Naive B cell (primary cell): ENCODE measurements at regions not wholly inside any gene's neighbourhood (a gene's known extent, or its start where the extent isn't known, plus 50 kb on each side); places are given as distances from the start of the nearest gene placed in this dataset.
"Not testable (repeated sequence)": the region's sequence is repeated elsewhere in the genome, so short reads cannot be mapped to it uniquely, and the experiment has no call there.

Source experiments
- ATAC-seq, 2 donors: fragments of 150-1000 bp; cut with Tn5 transposase; 2 replicates each; pipeline ENCODE4 v1.10.0; 2021; ENCODE audit warnings: low read depth in 2 of 2, mild to moderate bottlenecking in 2 of 2, moderate library complexity in 2 of 2
- DNase-seq: peaks from one replicate; pipeline ENCODE4 v3.0.0; 2022
- H3K27ac Mint-ChIP-seq, 6 donors: one replicate each; pipeline ENCODE4 v1.8.0; 2020 to 2022; ENCODE audit warnings: mild to moderate bottlenecking in 6 of 6, mixed read lengths in 6 of 6, moderate library complexity in 5 of 6, inconsistent platforms in 2 of 6
- H3K27me3 Mint-ChIP-seq, 3 donors: one replicate each; pipeline ENCODE4 v1.8.0; 2021 to 2022; ENCODE audit warnings: mixed read lengths in 3 of 3, mild to moderate bottlenecking in 1 of 3
- H3K36me3 Mint-ChIP-seq, 2 donors: one replicate each; pipeline ENCODE4 v1.8.0; 2020 to 2022; ENCODE audit warnings: mixed read lengths in 2 of 2, inconsistent platforms in 1 of 2, mild to moderate bottlenecking in 1 of 2
- H3K4me1 Mint-ChIP-seq, 3 donors: one replicate each; pipeline ENCODE4 v1.8.0; 2020 to 2022; ENCODE audit warnings: mixed read lengths in 3 of 3, inconsistent platforms in 1 of 3, mild to moderate bottlenecking in 1 of 3, moderate library complexity in 1 of 3
- H3K4me3 Mint-ChIP-seq, 8 donors: one replicate each; pipeline ENCODE4 v1.8.0; 2020 to 2022; ENCODE audit warnings: mild to moderate bottlenecking in 8 of 8, mixed read lengths in 8 of 8, moderate library complexity in 8 of 8, inconsistent platforms in 2 of 8
- H3K9me3 Mint-ChIP-seq, 7 donors: one replicate each; pipeline ENCODE4 v1.8.0; 2020 to 2022; ENCODE audit warnings: mixed read lengths in 7 of 7, mild to moderate bottlenecking in 5 of 7, inconsistent platforms in 2 of 7, moderate library complexity in 1 of 7

DNA sequence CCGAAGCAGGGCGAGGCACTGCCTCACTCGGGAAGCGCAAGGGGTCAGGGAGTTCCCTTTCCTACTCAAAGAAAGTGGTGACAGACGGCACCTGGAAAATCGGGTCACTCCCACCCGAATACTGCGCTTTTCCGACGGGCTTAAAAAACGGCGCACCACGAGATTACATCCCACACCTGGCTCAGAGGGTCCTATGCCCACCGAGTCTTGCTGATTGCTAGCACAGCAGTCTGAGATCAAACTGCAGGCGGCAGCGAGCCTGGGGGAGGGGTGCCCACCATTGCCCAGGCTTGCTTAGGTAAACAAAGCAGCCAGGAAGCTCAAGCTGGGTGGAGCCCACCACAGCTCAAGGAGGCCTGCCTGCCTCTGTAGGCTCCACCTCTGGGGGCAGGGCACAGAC, 549.4 kb downstream of the KIF20B start:
- H3K4me1 Mint-ChIP-seq: not testable (repeated sequence)

GRCh38 chr10:90269699-90270098, 568.3 kb downstream of the KIF20B start:
- Mint-ChIP-seq H3K27ac (peak overlapping the region in 1 of 6 donors; percentile 34), H3K4me1 (peaks cover 0 to 5% (median 0%) of the 10 kb centered on the region in 3 donors), H3K36me3 (no peaks in the 10 kb centered on the region), H3K27me3 (peaks cover 0 to 8% (median 7%) of the 10 kb centered on the region in 3 donors), H3K4me3 (no peak overlapping the region), H3K9me3 (peaks cover 0 to 7% (median 2%) of the 10 kb centered on the region in 7 donors)
- DNase-seq: peak; percentile 5
- ATAC-seq: peak; percentile 52 to 70

More for the DNA sequence above, 549.4 kb downstream of the KIF20B start:
- peaks cover 0 to 18% (median 8%) of the 10 kb centered on the region in 7 donors for H3K9me3 Mint-ChIP-seq
- H3K27ac Mint-ChIP-seq, H3K4me3 Mint-ChIP-seq, H3K27me3 Mint-ChIP-seq, DNase-seq, H3K36me3 Mint-ChIP-seq, ATAC-seq: not testable (repeated sequence)

DNA sequence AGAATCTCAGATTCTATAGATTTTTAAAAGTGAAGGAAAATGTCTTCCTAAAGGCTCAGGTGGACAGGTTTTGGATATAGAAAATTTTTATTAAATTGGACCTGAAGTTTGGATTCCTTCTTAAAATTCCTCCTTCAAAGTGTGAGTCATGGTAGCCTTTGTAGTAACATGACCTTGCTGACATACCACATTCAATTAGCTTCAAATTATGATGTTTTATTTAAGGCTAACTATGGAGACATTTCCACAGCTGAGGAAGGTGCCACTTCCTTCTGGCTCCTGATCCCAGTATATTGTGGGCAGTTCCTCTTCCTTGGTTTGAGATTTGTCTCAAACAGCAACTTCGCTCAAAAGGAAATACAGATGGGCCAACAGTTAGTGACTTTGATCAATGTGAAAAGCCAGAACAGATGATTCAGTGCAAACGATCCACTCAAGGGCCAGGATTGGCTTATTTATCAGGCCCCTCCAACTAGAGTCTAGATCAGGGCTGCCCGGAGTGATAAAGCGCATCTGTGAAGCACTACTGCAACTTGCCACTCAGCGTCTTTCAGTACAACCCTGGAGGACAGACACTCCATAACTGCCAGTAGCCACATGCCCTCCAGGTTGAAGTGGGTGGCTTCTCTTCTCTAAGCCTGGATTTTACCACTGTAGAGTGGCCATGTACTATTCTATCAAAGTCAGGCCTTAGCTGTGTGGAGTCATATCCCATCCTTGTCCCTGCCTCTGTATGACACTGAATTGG, 573.5 kb downstream of the KIF20B start:
- H3K9me3 Mint-ChIP-seq: peaks cover 0 to 9% (median 0%) of the 10 kb centered on the region in 7 donors
- H3K4me1 Mint-ChIP-seq: peaks cover 0 to 1% (median 0%) of the 10 kb centered on the region in 3 donors
- no peak for DNase-seq
- H3K4me3 Mint-ChIP-seq: no peak overlapping the region
- peaks cover 0 to 8% (median 7%) of the 10 kb centered on the region in 3 donors for H3K27me3 Mint-ChIP-seq
- ATAC-seq: no peak
- H3K27ac Mint-ChIP-seq: no peak overlapping the region
- no peaks in the 10 kb centered on the region for H3K36me3 Mint-ChIP-seq

DNA sequence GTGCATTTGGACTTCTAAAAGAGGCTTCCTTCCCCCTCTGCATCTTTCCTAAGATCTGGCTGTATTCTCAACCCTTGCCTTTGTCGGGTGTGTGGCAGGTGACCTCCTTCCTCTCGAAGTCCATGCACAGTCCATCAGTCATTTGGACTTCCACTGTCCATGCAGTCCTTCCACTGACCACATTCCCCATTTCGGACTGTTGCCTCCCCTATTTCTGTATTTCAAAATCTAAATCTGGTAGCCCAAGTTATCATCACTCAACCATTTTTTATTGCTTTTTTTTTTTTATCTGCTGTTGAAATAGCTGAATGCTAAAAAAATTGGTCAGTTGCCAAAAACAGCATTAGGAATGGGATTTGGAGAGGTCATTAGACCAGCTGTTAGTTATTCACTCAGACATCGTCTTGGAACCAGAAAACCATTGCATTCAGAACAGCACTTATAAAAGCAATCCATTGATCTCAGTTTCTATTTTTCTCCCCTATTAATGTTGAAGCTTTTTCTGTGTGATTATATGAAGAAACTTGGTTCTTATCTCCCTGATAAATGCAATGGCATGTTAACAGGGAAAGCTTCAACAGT, 575.6 kb downstream of the KIF20B start:
- DNase-seq (no peak), ATAC-seq (no peak)
- Mint-ChIP-seq H3K4me3 (no peak overlapping the region), H3K27ac (no peak overlapping the region), H3K4me1 (no peaks in the 10 kb centered on the region), H3K36me3 (no peaks in the 10 kb centered on the region), H3K9me3 (peaks cover 0 to 9% (median 1%) of the 10 kb centered on the region in 7 donors), H3K27me3 (peaks cover 0 to 5% (median 5%) of the 10 kb centered on the region in 3 donors)

GRCh38 chr10:90286406-90286805, 571.4 kb downstream of the HTR7 start:
- no peaks in the 10 kb centered on the region for H3K36me3 Mint-ChIP-seq
- peaks cover 0 to under 1% (median 0%) of the 10 kb centered on the region in 7 donors for H3K9me3 Mint-ChIP-seq
- DNase-seq: no peak
- H3K27me3 Mint-ChIP-seq: peaks cover 0 to 9% (median 0%) of the 10 kb centered on the region in 3 donors
- no peak overlapping the region for H3K27ac Mint-ChIP-seq
- H3K4me1 Mint-ChIP-seq: peaks cover 8 to 15% (median 8%) of the 10 kb centered on the region in 3 donors
- no peak overlapping the region for H3K4me3 Mint-ChIP-seq
- no peak for ATAC-seq

DNA sequence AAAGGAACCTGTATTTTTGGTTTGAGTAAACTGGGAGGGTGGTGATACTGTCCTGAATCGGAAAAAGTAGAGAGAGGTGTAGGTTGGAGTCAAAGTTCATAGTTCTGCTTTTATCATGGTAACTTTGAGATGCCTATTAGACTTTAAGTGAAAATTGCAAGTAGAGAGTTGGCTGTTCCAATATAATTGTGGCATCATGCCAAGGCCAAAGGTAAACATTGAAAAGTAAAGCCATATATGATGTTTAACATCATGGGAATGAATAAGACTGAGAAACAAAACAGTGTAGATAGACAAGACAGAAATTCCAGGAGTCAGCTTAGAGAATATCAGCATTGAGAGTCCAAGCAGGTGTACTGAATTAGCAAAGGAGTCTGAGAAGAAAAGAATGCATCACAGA, 570.9 kb downstream of the HTR7 start:
- no peaks in the 10 kb centered on the region for H3K36me3 Mint-ChIP-seq
- DNase-seq (no peak), ATAC-seq (no peak)
- H3K27ac Mint-ChIP-seq: peak overlapping the region in 1 of 6 donors; percentile 50
- H3K4me3 Mint-ChIP-seq: no peak overlapping the region
- H3K27me3 Mint-ChIP-seq: peaks cover 0 to 9% (median 0%) of the 10 kb centered on the region in 3 donors
- H3K4me1 Mint-ChIP-seq: peaks cover 8 to 15% (median 8%) of the 10 kb centered on the region in 3 donors
- H3K9me3 Mint-ChIP-seq: no peaks in the 10 kb centered on the region

GRCh38 chr10:90288391-90288933, 569.4 kb downstream of the HTR7 start:
- Mint-ChIP-seq H3K4me1 (peaks cover 8 to 15% (median 8%) of the 10 kb centered on the region in 3 donors), H3K36me3 (no peaks in the 10 kb centered on the region), H3K9me3 (no peaks in the 10 kb centered on the region), H3K27me3 (peaks cover 0 to 9% (median 0%) of the 10 kb centered on the region in 3 donors), H3K27ac (no peak overlapping the region), H3K4me3 (peak overlapping the region in 1 of 8 donors; percentile 0)
- ATAC-seq (no peak), DNase-seq (no peak)

GRCh38 chr10:90289037-90289436, 568.8 kb downstream of the HTR7 start:
- no peaks in the 10 kb centered on the region for H3K36me3 Mint-ChIP-seq
- H3K27ac Mint-ChIP-seq: no peak overlapping the region
- peaks cover 0 to 9% (median 0%) of the 10 kb centered on the region in 3 donors for H3K27me3 Mint-ChIP-seq
- H3K9me3 Mint-ChIP-seq: no peaks in the 10 kb centered on the region
- ATAC-seq: no peak
- DNase-seq: no peak
- H3K4me3 Mint-ChIP-seq: no peak overlapping the region
- peaks cover 8 to 15% (median 8%) of the 10 kb centered on the region in 3 donors for H3K4me1 Mint-ChIP-seq

GRCh38 chr10:90293616-90294015, 564.2 kb downstream of the HTR7 start:
- Mint-ChIP-seq H3K4me3 (no peak overlapping the region), H3K27me3 (peaks cover 0 to 9% (median 0%) of the 10 kb centered on the region in 3 donors), H3K4me1 (peaks cover 4 to 11% (median 5%) of the 10 kb centered on the region in 3 donors), H3K9me3 (peaks cover 0 to 5% (median 0%) of the 10 kb centered on the region in 7 donors), H3K27ac (peak overlapping the region in 1 of 6 donors; percentile 9), H3K36me3 (no peaks in the 10 kb centered on the region)
- DNase-seq: no peak
- ATAC-seq: no peak

DNA sequence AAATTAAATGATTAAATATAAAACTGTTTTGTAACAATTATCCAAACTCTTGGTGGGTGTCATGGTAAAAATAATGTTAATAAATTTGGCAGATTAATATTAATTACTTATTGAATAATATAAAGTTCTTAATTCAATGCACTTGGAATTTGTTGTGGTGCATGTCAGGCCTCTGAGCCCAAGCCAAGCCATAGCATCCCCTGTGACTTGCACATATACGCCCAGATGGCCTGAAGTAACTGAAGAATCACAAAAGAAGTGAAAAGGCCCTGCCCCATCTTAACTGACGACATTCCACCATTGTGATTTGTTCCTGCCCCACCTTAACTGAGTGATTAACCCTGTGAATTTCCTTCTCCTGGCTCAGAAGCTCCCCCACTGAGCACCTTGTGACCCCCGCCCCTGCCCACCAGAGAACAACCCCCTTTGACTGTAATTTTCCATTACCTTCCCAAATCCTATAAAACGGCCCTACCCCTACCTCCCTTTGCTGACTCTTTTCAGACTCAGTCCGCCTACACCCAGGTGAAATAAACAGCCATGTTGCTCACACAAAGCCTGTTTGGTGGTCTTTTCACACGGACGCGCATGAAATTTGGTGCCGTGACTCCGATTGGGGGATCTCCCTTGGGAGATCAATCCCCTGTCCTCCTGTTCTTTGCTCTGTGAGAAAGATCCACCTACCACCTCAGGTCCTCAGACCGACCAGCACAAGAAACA, 562.9 kb downstream of the HTR7 start:
- not testable (repeated sequence) for H3K36me3 Mint-ChIP-seq, H3K27ac Mint-ChIP-seq, DNase-seq, H3K4me1 Mint-ChIP-seq, H3K9me3 Mint-ChIP-seq, H3K27me3 Mint-ChIP-seq, ATAC-seq, H3K4me3 Mint-ChIP-seq

GRCh38 chr10:90302031-90302430, 555.8 kb downstream of the HTR7 start:
- not testable (repeated sequence) for ATAC-seq, H3K36me3 Mint-ChIP-seq, H3K9me3 Mint-ChIP-seq, H3K4me3 Mint-ChIP-seq, DNase-seq, H3K4me1 Mint-ChIP-seq
- Mint-ChIP-seq H3K27ac (peak overlapping the region in 1 of 6 donors; percentile 73), H3K27me3 (peaks cover 5 to 24% (median 9%) of the 10 kb centered on the region in 3 donors)

DNA sequence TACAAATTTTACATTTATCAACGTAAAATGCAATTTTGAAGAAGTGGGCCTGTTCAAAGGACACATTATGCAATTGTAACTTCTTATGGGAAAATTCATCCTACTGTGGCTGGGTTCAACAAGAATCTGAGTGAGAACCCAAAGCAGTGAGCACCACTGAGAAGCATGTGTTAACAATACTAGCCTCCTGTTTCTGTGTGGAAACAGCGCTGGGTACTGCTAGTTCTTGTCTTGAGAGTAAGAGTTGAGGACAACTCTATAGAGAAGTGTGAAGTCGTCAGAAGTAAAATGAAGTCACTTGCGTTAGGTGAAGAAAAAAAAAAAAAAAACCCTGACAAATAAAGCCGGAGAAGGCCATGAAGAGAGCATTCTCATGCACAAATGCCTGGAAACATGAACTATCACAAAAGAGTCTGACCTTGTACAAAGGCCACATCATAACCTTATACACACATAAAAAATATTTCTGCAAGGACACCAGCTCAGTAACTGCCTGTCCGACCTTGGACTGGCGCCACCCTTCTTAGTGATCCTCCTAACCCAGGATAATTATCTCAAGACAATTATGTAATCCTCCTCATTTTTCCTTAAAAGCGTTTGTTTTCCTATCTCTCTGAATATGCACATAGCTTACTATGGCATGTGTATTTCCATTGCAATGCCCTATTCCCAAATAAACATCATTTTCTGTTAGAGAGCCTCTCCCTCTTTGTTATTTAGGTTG, 554.9 kb downstream of the HTR7 start:
- ATAC-seq (no peak), DNase-seq (no peak)
- H3K27me3 Mint-ChIP-seq: peaks cover 5 to 24% (median 9%) of the 10 kb centered on the region in 3 donors
- H3K9me3 Mint-ChIP-seq: peaks cover 0 to 1% (median 0%) of the 10 kb centered on the region in 7 donors
- no peaks in the 10 kb centered on the region for H3K36me3 Mint-ChIP-seq
- H3K4me1 Mint-ChIP-seq: no peaks in the 10 kb centered on the region
- no peak overlapping the region for H3K27ac Mint-ChIP-seq
- H3K4me3 Mint-ChIP-seq: no peak overlapping the region

- H3K27ac Mint-ChIP-seq: no peak overlapping the region
- H3K27me3 Mint-ChIP-seq: peaks cover 9 to 24% (median 9%) of the 10 kb centered on the region in 3 donors
- ATAC-seq: no peak
- no peak overlapping the region for H3K4me3 Mint-ChIP-seq
- DNase-seq: no peak
- H3K9me3 Mint-ChIP-seq: peaks cover 0 to 11% (median 5%) of the 10 kb centered on the region in 7 donors
- no peaks in the 10 kb centered on the region for H3K4me1 Mint-ChIP-seq
- H3K36me3 Mint-ChIP-seq: no peaks in the 10 kb centered on the region
These were observed 553.3 kb downstream of the HTR7 start for GRCh38 chr10:90304533-90304932.
